KMS-11 (cell line): ENCODE measurements at regions not wholly inside any gene's neighbourhood (a gene's known extent, or its start where the extent isn't known, plus 50 kb on each side); places are given as distances from the start of the nearest gene placed in this dataset.

Source experiments
- H2AFZ ChIP-seq: fragments of 200-600 bp; sonication (generic); 2 replicates; pipeline ENCODE4 v1.6.1; 2016; ENCODE audit warnings: antibody characterized with exemption, mixed run types, low read depth
- H3K27ac ChIP-seq: fragments of 200-600 bp; sonication (generic); 2 replicates; pipeline ENCODE4 v1.6.1; 2016; ENCODE audit warnings: mild to moderate bottlenecking, mixed run types
- H3K27me3 ChIP-seq: fragments of 200-600 bp; sonication (generic); 2 replicates; pipeline ENCODE4 v1.6.1; 2017; ENCODE audit warnings: mild to moderate bottlenecking, low read depth, mixed run types, moderate library complexity; ENCODE audit not compliant: insufficient read depth
- H3K36me3 ChIP-seq: fragments of 200-600 bp; sonication (generic); 2 replicates; pipeline ENCODE4 v1.6.1; 2017; ENCODE audit warnings: mild to moderate bottlenecking, mixed run types; ENCODE audit not compliant: insufficient read depth
- H3K4me1 ChIP-seq: fragments of 200-600 bp; sonication (generic); 2 replicates; pipeline ENCODE4 v1.6.1; 2016; ENCODE audit warnings: mild to moderate bottlenecking, low read depth, mixed run types; ENCODE audit not compliant: poor library complexity, severe bottlenecking
- H3K4me2 ChIP-seq: fragments of 200-600 bp; sonication (generic); 2 replicates; pipeline ENCODE4 v1.7.0; 2016; ENCODE audit warnings: mild to moderate bottlenecking, mixed run types
- H3K4me3 ChIP-seq: fragments of 200-600 bp; sonication (generic); IDR thresholded peaks from 2 replicates; pipeline ENCODE4 v1.6.1; 2017; ENCODE audit warnings: low read depth, low read length, mixed read lengths; ENCODE audit not compliant: insufficient read depth
- H3K79me2 ChIP-seq: fragments of 200-600 bp; sonication (generic); 2 replicates; pipeline ENCODE4 v1.6.1; 2016; ENCODE audit warnings: low read depth, mixed run types; ENCODE audit not compliant: insufficient read depth
- H3K9ac ChIP-seq: fragments of 200-600 bp; sonication (generic); 2 replicates; pipeline ENCODE4 v1.6.1; 2016; ENCODE audit warnings: mild to moderate bottlenecking, mixed run types
- H4K20me1 ChIP-seq: fragments of 200-600 bp; sonication (generic); 2 replicates; pipeline ENCODE4 v1.6.1; 2016; ENCODE audit warnings: mild to moderate bottlenecking, mixed run types; ENCODE audit not compliant: insufficient read depth
- TF ChIP-seq, protein P1 (sequence below): fragments of 200-600 bp; sonication (generic); conservative IDR thresholded peaks from 2 replicates; pipeline ENCODE4 v1.6.1; 2017; ENCODE audit warnings: low read depth, mild to moderate bottlenecking, antibody characterized with exemption, low read length, moderate library complexity, mixed read lengths

DNA sequence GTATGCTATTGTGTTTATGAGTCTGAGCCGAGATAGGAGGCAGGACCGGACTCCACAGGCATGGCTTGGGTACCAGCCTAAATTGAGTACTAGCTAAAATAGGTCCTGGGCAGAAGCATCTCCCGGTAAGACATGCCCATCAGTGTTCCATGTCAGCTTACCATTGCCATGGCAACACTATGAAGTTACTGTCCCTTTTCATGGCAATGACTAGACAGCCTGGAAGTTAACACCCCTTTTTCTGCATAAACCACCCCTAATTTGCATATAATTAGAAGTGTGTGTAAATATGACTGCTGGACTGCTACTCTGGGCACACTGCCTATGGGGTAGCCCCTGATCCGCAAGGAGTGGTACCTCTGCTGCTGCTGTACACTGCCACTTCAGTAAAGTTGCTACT lies 1005.1 kb upstream of the FAM98A start:
- H3K27ac ChIP-seq: no peak overlapping the region
- no peaks in the 10 kb centered on the region for H4K20me1 ChIP-seq
- H3K4me1 ChIP-seq: no peaks in the 10 kb centered on the region
- TF ChIP-seq, protein P1, sequence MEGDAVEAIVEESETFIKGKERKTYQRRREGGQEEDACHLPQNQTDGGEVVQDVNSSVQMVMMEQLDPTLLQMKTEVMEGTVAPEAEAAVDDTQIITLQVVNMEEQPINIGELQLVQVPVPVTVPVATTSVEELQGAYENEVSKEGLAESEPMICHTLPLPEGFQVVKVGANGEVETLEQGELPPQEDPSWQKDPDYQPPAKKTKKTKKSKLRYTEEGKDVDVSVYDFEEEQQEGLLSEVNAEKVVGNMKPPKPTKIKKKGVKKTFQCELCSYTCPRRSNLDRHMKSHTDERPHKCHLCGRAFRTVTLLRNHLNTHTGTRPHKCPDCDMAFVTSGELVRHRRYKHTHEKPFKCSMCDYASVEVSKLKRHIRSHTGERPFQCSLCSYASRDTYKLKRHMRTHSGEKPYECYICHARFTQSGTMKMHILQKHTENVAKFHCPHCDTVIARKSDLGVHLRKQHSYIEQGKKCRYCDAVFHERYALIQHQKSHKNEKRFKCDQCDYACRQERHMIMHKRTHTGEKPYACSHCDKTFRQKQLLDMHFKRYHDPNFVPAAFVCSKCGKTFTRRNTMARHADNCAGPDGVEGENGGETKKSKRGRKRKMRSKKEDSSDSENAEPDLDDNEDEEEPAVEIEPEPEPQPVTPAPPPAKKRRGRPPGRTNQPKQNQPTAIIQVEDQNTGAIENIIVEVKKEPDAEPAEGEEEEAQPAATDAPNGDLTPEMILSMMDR: no peak
- no peaks in the 10 kb centered on the region for H3K79me2 ChIP-seq
- H2AFZ ChIP-seq: no peak overlapping the region
- no peak overlapping the region for H3K4me2 ChIP-seq
- H3K4me3 ChIP-seq: no peak overlapping the region
- H3K27me3 ChIP-seq: no peaks in the 10 kb centered on the region
- H3K36me3 ChIP-seq: no peaks in the 10 kb centered on the region
- H3K9ac ChIP-seq: no peak overlapping the region

DNA sequence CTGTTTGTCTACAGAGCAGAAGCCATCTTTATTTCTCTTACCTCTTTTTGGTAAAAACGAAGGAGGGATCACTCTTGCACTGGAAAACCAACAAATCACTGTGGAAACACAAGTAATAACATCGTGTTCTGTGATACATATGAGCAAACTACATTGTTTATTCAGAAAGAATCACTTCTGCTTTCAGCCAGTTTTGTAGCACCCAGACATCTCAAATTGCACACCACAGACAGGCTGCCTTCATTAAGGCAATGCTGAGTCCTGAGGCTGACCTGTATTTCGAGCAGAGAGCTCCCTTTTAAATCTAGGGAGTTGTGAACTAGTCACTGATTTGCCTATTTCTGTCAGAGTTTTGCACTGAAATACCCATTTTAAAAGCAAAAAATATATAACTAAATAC lies 1003.2 kb upstream of the FAM98A start:
- Histone ChIP-seq H3K27me3 (no peaks in the 10 kb centered on the region), H3K9ac (no peak overlapping the region), H2AFZ (no peak overlapping the region), H4K20me1 (no peaks in the 10 kb centered on the region), H3K4me1 (no peaks in the 10 kb centered on the region), H3K79me2 (no peaks in the 10 kb centered on the region), H3K4me2 (no peak overlapping the region), H3K36me3 (no peaks in the 10 kb centered on the region), H3K4me3 (no peak overlapping the region), H3K27ac (no peak overlapping the region)
- TF ChIP-seq, protein P1: no peak

DNA sequence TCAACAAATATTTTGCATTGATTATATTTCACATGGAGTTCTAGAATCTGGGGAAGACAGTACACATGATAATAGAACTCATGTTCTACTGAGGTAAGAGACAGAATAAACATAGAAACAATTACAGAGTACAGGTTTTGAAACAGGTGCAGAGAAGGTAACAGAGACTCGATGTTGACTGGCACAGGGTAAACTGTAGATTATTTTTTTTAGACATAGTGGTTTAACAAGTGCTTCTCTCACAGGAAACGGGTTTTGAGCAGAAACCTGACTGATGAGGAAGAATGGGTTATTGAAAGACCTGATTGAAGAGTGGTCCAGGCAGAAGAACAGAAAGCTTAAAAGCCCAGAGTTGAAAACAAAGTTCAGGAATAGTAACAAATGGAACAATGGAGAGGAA lies 1002.5 kb upstream of the FAM98A start:
- no peaks in the 10 kb centered on the region for H3K4me1 ChIP-seq
- H3K27me3 ChIP-seq: no peaks in the 10 kb centered on the region
- no peak overlapping the region for H3K4me3 ChIP-seq
- TF ChIP-seq, protein P1: no peak
- no peak overlapping the region for H3K27ac ChIP-seq
- H3K9ac ChIP-seq: no peak overlapping the region
- H2AFZ ChIP-seq: no peak overlapping the region
- no peak overlapping the region for H3K4me2 ChIP-seq
- no peaks in the 10 kb centered on the region for H3K79me2 ChIP-seq
- H4K20me1 ChIP-seq: no peaks in the 10 kb centered on the region
- H3K36me3 ChIP-seq: no peaks in the 10 kb centered on the region

DNA sequence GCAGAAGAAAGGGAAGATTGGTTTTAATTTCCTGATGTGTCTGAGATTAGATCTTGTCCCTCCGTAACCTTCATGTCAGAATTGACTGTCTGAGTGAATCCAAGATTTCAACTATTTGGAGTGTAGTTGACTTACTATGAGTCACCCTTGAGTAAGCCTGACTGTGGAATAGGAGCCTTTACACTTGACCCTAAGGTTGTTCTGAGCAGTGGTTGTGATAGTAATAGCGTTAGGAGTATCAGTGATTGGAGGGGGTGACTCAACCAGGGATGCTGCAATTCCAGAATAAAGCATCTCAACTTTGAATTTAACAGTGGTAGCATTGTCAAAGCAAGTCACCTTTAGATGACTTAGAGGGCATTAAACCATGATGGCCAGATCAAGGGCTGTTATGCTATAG lies 979.5 kb upstream of the FAM98A start:
- H2AFZ ChIP-seq: no peak overlapping the region
- no peak overlapping the region for H3K9ac ChIP-seq
- no peaks in the 10 kb centered on the region for H4K20me1 ChIP-seq
- H3K27ac ChIP-seq: no peak overlapping the region
- no peaks in the 10 kb centered on the region for H3K36me3 ChIP-seq
- no peak overlapping the region for H3K4me3 ChIP-seq
- H3K4me1 ChIP-seq: no peaks in the 10 kb centered on the region
- H3K27me3 ChIP-seq: no peaks in the 10 kb centered on the region
- H3K4me2 ChIP-seq: no peak overlapping the region
- no peaks in the 10 kb centered on the region for H3K79me2 ChIP-seq
- TF ChIP-seq, protein P1: no peak
